Astrocyte (in vitro differentiated cells and primary cell): ENCODE measurements at regions not wholly inside any gene's neighbourhood (a gene's known extent, or its start where the extent isn't known, plus 50 kb on each side); places are given as distances from the start of the nearest gene placed in this dataset.

Experiments
- DNase-seq: peaks from one replicate; pipeline ENCODE4 v3.0.0-alpha.2; 2010; ENCODE audit warnings: low read depth
- FAIRE-seq: peaks from 2 replicates; lab custom pipeline; 2011; peaks lifted over from hg19 to GRCh38; lab: Jason Lieb, UNC
- H2AFZ ChIP-seq: 2 replicates; pipeline ENCODE4 v1.6.0; 2012; ENCODE audit warnings: low read depth, low read length, inconsistent platforms
- H3K27ac ChIP-seq: 2 replicates; pipeline ENCODE4 v1.5.1; 2011; ENCODE audit warnings: low read depth, low read length, inconsistent platforms
- H3K27me3 ChIP-seq: 2 replicates; pipeline ENCODE4 v1.6.0; 2011; ENCODE audit warnings: low read length, inconsistent platforms; ENCODE audit not compliant: insufficient read depth
- H3K36me3 ChIP-seq: 2 replicates; pipeline ENCODE4 v1.5.1; 2011; ENCODE audit warnings: low read length, inconsistent platforms; ENCODE audit not compliant: insufficient read depth
- H3K4me1 ChIP-seq: 2 replicates; pipeline ENCODE4 v1.5.1; 2011; ENCODE audit warnings: low read length, inconsistent platforms; ENCODE audit not compliant: insufficient read depth
- H3K4me2 ChIP-seq: 2 replicates; pipeline ENCODE4 v1.6.0; 2012; ENCODE audit warnings: low read length, inconsistent platforms
- H3K4me3 ChIP-seq: 2 replicates; pipeline ENCODE4 v1.5.1; 2011; ENCODE audit warnings: low read depth, mild to moderate bottlenecking, low read length, inconsistent platforms; ENCODE audit not compliant: insufficient read depth
- H3K79me2 ChIP-seq: 2 replicates; pipeline ENCODE4 v1.6.0; 2012; ENCODE audit warnings: mild to moderate bottlenecking, low read length, inconsistent platforms; ENCODE audit not compliant: insufficient read depth
- H3K9ac ChIP-seq: 2 replicates; pipeline ENCODE4 v1.6.0; 2012; ENCODE audit warnings: mild to moderate bottlenecking, low read length, inconsistent platforms
- H3K9me3 ChIP-seq: 2 replicates; pipeline ENCODE4 v1.5.1; 2012; ENCODE audit warnings: low read depth, mild to moderate bottlenecking, low read length, inconsistent platforms; ENCODE audit not compliant: insufficient read depth
- H4K20me1 ChIP-seq: 2 replicates; pipeline ENCODE4 v1.6.0; 2012; ENCODE audit warnings: low read length, inconsistent platforms; ENCODE audit not compliant: insufficient read depth
- H3K27ac Mint-ChIP-seq: one replicate; pipeline ENCODE4 v1.8.0; 2021; ENCODE audit warnings: mild to moderate bottlenecking, mixed read lengths; ENCODE audit not compliant: unreplicated experiment
- H3K27me3 Mint-ChIP-seq: one replicate; pipeline ENCODE4 v1.8.0; 2021; ENCODE audit warnings: low read depth, mixed read lengths; ENCODE audit not compliant: unreplicated experiment
- H3K36me3 Mint-ChIP-seq: one replicate; pipeline ENCODE4 v1.8.0; 2021; ENCODE audit warnings: low read depth, mixed read lengths; ENCODE audit not compliant: unreplicated experiment
- H3K4me1 Mint-ChIP-seq: one replicate; pipeline ENCODE4 v1.8.0; 2021; ENCODE audit warnings: low read depth, mixed read lengths; ENCODE audit not compliant: unreplicated experiment
- H3K4me3 Mint-ChIP-seq: one replicate; pipeline ENCODE4 v1.8.0; 2021; ENCODE audit warnings: mild to moderate bottlenecking, moderate library complexity, mixed read lengths; ENCODE audit not compliant: unreplicated experiment
- H3K9me3 Mint-ChIP-seq: one replicate; pipeline ENCODE4 v1.8.0; 2021; ENCODE audit warnings: mild to moderate bottlenecking, mixed read lengths; ENCODE audit not compliant: unreplicated experiment
- EZH2 ChIP-seq: IDR thresholded peaks from 2 replicates; pipeline ENCODE4 v1.6.1; 2012; ENCODE audit warnings: mild to moderate bottlenecking, low read length, inconsistent platforms; ENCODE audit not compliant: insufficient read depth
- TF ChIP-seq, protein P1 (sequence below): IDR thresholded peaks from 2 replicates; pipeline ENCODE4 v1.5.1; 2011; ENCODE audit warnings: low read depth, mild to moderate bottlenecking, inconsistent platforms, low read length, moderate library complexity; ENCODE audit not compliant: insufficient read depth

GRCh38 chr10:124221356-124222317 is 128.2 kb upstream of the CHST15 start:
- Histone ChIP-seq H2AFZ (no peak overlapping the region), H3K27me3 (peaks cover 9% of the 10 kb centered on the region), H3K4me3 (no peak overlapping the region), H3K9me3 (peaks cover 3% of the 10 kb centered on the region), H3K36me3 (no peaks in the 10 kb centered on the region), H4K20me1 (no peaks in the 10 kb centered on the region), H3K9ac (no peak overlapping the region), H3K79me2 (no peaks in the 10 kb centered on the region), H3K27ac (no peak overlapping the region), H3K4me2 (peak overlapping the region; percentile 62), H3K4me1 (peaks cover 30% of the 10 kb centered on the region)
- DNase-seq = peak; percentile 62
- peak overlapping the region; percentile 34 for H3K4me3 Mint-ChIP-seq
- H3K36me3 Mint-ChIP-seq = peaks cover 2% of the 10 kb centered on the region
- H3K9me3 Mint-ChIP-seq = peaks cover 8% of the 10 kb centered on the region
- peaks cover 32% of the 10 kb centered on the region for H3K27me3 Mint-ChIP-seq
- no peak for FAIRE-seq
- TF ChIP-seq, protein P1, sequence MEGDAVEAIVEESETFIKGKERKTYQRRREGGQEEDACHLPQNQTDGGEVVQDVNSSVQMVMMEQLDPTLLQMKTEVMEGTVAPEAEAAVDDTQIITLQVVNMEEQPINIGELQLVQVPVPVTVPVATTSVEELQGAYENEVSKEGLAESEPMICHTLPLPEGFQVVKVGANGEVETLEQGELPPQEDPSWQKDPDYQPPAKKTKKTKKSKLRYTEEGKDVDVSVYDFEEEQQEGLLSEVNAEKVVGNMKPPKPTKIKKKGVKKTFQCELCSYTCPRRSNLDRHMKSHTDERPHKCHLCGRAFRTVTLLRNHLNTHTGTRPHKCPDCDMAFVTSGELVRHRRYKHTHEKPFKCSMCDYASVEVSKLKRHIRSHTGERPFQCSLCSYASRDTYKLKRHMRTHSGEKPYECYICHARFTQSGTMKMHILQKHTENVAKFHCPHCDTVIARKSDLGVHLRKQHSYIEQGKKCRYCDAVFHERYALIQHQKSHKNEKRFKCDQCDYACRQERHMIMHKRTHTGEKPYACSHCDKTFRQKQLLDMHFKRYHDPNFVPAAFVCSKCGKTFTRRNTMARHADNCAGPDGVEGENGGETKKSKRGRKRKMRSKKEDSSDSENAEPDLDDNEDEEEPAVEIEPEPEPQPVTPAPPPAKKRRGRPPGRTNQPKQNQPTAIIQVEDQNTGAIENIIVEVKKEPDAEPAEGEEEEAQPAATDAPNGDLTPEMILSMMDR = no peak
- no peak for TF ChIP-seq EZH2
- H3K4me1 Mint-ChIP-seq = peaks cover 13% of the 10 kb centered on the region
- no peak overlapping the region for H3K27ac Mint-ChIP-seq

DNA sequence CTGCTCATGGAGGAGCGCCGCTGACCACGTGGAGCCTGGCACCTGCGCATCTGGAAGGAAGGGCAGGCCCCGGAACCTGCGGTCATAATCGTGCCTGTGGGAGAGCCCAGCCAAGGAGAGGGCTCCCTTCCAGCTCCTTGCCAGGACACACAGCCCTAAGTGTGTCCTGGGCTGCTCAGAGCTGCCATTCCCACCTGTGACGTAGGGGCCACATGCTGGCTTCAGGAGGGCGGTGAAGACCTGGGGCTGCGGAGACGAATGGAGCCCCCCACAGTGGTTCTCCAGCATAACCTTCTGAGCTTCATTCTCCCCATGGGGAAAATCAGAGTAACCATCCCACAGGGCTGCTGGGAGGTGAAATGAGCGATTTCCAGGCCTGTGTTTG is 127.6 kb upstream of the CHST15 start:
- Histone ChIP-seq H3K9me3 (no peaks in the 10 kb centered on the region), H4K20me1 (no peaks in the 10 kb centered on the region), H3K4me1 (peaks cover 30% of the 10 kb centered on the region), H3K27ac (no peak overlapping the region), H3K4me3 (no peak overlapping the region), H2AFZ (no peak overlapping the region), H3K79me2 (no peaks in the 10 kb centered on the region), H3K9ac (no peak overlapping the region), H3K4me2 (peak overlapping the region; percentile 62), H3K36me3 (no peaks in the 10 kb centered on the region), H3K27me3 (peaks cover 9% of the 10 kb centered on the region)
- Mint-ChIP-seq H3K4me3 (no peak overlapping the region), H3K9me3 (peaks cover 2% of the 10 kb centered on the region), H3K36me3 (peaks cover 2% of the 10 kb centered on the region), H3K27me3 (peaks cover 36% of the 10 kb centered on the region), H3K27ac (no peak overlapping the region), H3K4me1 (peaks cover 13% of the 10 kb centered on the region)
- no peak for TF ChIP-seq EZH2
- TF ChIP-seq, protein P1 = no peak
- DNase-seq = no peak
- no peak for FAIRE-seq

DNA sequence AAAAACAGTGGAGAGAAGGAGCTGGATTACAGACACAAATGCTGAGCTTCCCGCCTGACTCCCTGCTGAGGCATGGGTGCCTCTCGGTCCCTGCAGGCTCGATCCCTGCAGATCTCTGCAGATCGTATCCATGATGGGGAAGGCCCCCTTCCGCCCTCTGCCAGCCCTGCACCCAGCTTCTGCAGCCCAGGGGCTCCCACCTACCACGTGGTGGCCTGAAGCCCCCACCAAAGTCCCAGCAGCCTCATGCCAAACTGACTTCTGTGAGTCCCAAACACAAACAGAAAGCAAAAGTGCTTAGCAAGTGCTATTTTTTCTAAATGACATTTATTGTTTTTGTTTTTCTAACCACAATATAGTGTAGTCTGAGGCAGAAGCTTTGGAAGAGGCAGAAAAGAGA is 127.1 kb upstream of the CHST15 start:
- H3K27ac ChIP-seq = no peak overlapping the region
- H3K9me3 ChIP-seq = no peaks in the 10 kb centered on the region
- H3K4me1 ChIP-seq = peaks cover 30% of the 10 kb centered on the region
- H3K27ac Mint-ChIP-seq = no peak overlapping the region
- H3K4me2 ChIP-seq = no peak overlapping the region
- peaks cover 13% of the 10 kb centered on the region for H3K4me1 Mint-ChIP-seq
- peaks cover 2% of the 10 kb centered on the region for H3K36me3 Mint-ChIP-seq
- peaks cover 9% of the 10 kb centered on the region for H3K27me3 ChIP-seq
- DNase-seq (no peak), FAIRE-seq (no peak)
- H4K20me1 ChIP-seq = no peaks in the 10 kb centered on the region
- no peaks in the 10 kb centered on the region for H3K79me2 ChIP-seq
- no peak for TF ChIP-seq EZH2
- TF ChIP-seq, protein P1 = no peak
- no peak overlapping the region for H3K4me3 Mint-ChIP-seq
- H3K9me3 Mint-ChIP-seq = peaks cover 2% of the 10 kb centered on the region
- H2AFZ ChIP-seq = no peak overlapping the region
- no peaks in the 10 kb centered on the region for H3K36me3 ChIP-seq
- H3K4me3 ChIP-seq = no peak overlapping the region
- no peak overlapping the region for H3K9ac ChIP-seq
- H3K27me3 Mint-ChIP-seq = peaks cover 36% of the 10 kb centered on the region
